ENCODE measurements at regions not wholly inside any gene's neighbourhood (a gene's known extent, or its start where the extent isn't known, plus 50 kb on each side); places are given as distances from the start of the nearest gene placed in this dataset.

DNA sequence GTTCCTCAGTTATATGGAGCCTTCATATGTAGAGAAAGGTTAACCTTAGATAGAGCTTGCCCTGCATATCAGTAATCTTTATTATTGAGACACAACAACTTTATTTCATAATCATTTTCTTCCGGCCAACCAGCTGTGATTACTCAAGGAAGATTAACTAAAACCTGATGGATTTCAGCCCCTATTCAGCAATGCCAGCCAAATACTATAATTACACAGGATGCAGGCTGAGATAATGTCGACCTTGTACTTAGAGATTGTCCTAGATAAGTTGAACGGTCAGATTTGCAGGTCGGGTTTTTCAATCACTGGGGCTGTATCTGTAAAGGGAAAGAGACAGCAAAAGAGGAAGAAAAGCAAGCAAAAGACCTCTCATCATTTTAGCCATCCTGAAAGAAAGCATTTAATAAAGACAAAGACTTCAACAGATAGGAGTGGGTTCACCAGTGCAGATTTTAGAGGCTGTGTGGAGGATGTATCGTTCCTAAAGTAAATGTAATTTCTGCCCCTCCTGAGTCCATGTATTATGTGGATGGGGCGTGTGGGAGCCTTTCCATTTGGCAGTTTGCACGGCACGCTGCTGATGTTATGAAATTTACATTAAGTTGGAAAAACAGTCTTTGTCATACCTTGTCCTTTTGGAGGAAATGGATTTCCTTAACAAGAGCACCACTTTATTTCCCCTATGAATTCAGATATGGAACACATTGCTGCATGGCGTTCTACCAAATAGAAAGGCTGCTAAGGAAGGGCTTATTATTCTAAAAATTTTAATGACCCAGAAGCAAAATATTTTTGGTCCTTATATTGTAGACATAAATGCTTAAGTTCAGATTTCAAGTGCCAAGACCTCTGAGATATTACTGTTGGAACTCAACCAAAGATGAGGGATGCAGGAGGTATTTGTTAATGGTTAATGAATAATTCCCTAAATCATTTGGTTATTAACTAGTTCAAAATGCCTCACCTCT, 496.7 kb downstream of the SPRY1 start (continued):
- TF ChIP-seq, protein P1, sequence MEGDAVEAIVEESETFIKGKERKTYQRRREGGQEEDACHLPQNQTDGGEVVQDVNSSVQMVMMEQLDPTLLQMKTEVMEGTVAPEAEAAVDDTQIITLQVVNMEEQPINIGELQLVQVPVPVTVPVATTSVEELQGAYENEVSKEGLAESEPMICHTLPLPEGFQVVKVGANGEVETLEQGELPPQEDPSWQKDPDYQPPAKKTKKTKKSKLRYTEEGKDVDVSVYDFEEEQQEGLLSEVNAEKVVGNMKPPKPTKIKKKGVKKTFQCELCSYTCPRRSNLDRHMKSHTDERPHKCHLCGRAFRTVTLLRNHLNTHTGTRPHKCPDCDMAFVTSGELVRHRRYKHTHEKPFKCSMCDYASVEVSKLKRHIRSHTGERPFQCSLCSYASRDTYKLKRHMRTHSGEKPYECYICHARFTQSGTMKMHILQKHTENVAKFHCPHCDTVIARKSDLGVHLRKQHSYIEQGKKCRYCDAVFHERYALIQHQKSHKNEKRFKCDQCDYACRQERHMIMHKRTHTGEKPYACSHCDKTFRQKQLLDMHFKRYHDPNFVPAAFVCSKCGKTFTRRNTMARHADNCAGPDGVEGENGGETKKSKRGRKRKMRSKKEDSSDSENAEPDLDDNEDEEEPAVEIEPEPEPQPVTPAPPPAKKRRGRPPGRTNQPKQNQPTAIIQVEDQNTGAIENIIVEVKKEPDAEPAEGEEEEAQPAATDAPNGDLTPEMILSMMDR (IDR thresholded peaks at IDR 0.05) = no peak
- peak; percentile 21; the same call in 1 of the 2 replicates for TF ChIP-seq FOXJ3 (CRISPR knock-in tag; IDR thresholded peaks at IDR 0.05)
- peak; percentile 91 to 98; a peak in 3 of 4 replicates for TF ChIP-seq EP300 (IDR thresholded peaks at IDR 0.05; ENCODE audit: borderline replicate concordance in 1 of 2, low read depth in 1 of 2, low read length in 1 of 2)
- peak; percentile 89 for TF ChIP-seq GATA2 (CRISPR knock-in tag; IDR thresholded peaks at IDR 0.05)
- no peak for TF ChIP-seq USF2 (IDR thresholded peaks at IDR 0.05; ENCODE audit: borderline replicate concordance, low read depth, low read length)
- no peak for TF ChIP-seq MAX (IDR thresholded peaks at IDR 0.05; ENCODE audit: low read depth)
- TF ChIP-seq NRF1 (IDR thresholded peaks at IDR 0.05; ENCODE audit: low read depth, low read length) = no peak
- TF ChIP-seq MXI1 (IDR thresholded peaks at IDR 0.05; ENCODE audit: low read depth, low read length) = no peak; the same call in 1 of the 2 replicates
- peak; percentile 86 for TF ChIP-seq PBX3 (IDR thresholded peaks at IDR 0.05)
- no peak for TF ChIP-seq ELF1 (IDR thresholded peaks at IDR 0.05)
- no peak for TF ChIP-seq EZH2phosphoT487 (IDR thresholded peaks at IDR 0.05; ENCODE audit: borderline replicate concordance, low read depth)
- TF ChIP-seq, protein P2, sequence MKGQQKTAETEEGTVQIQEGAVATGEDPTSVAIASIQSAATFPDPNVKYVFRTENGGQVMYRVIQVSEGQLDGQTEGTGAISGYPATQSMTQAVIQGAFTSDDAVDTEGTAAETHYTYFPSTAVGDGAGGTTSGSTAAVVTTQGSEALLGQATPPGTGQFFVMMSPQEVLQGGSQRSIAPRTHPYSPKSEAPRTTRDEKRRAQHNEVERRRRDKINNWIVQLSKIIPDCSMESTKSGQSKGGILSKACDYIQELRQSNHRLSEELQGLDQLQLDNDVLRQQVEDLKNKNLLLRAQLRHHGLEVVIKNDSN (IDR thresholded peaks at IDR 0.05; ENCODE audit: borderline replicate concordance, low read depth) = no peak
- no peak for TF ChIP-seq RFX5 (IDR thresholded peaks at IDR 0.05; ENCODE audit: low read length)
- peak; percentile 67 for TF ChIP-seq CHD2 (IDR thresholded peaks at IDR 0.05; ENCODE audit: low read length, partially characterized antibody)
- TF ChIP-seq NFIC (IDR thresholded peaks at IDR 0.05; ENCODE audit: borderline replicate concordance) = peak; percentile 88
- peak; percentile 66; the same call in 1 of the 2 replicates for TF ChIP-seq RXRA (IDR thresholded peaks at IDR 0.05; ENCODE audit: borderline replicate concordance, low read depth)
- TF ChIP-seq, protein P3, sequence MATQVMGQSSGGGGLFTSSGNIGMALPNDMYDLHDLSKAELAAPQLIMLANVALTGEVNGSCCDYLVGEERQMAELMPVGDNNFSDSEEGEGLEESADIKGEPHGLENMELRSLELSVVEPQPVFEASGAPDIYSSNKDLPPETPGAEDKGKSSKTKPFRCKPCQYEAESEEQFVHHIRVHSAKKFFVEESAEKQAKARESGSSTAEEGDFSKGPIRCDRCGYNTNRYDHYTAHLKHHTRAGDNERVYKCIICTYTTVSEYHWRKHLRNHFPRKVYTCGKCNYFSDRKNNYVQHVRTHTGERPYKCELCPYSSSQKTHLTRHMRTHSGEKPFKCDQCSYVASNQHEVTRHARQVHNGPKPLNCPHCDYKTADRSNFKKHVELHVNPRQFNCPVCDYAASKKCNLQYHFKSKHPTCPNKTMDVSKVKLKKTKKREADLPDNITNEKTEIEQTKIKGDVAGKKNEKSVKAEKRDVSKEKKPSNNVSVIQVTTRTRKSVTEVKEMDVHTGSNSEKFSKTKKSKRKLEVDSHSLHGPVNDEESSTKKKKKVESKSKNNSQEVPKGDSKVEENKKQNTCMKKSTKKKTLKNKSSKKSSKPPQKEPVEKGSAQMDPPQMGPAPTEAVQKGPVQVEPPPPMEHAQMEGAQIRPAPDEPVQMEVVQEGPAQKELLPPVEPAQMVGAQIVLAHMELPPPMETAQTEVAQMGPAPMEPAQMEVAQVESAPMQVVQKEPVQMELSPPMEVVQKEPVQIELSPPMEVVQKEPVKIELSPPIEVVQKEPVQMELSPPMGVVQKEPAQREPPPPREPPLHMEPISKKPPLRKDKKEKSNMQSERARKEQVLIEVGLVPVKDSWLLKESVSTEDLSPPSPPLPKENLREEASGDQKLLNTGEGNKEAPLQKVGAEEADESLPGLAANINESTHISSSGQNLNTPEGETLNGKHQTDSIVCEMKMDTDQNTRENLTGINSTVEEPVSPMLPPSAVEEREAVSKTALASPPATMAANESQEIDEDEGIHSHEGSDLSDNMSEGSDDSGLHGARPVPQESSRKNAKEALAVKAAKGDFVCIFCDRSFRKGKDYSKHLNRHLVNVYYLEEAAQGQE (IDR thresholded peaks at IDR 0.05; ENCODE audit: low read depth, low read length) = peak; percentile 45; the same call in 1 of the 2 replicates
- TF ChIP-seq GABPA (IDR thresholded peaks at IDR 0.05; ENCODE audit: low read depth) = no peak
- TF ChIP-seq SMC3 (IDR thresholded peaks at IDR 0.05; ENCODE audit: low read depth, low read length) = no peak

Data from SK-N-SH (cell line).